Stimulated activated CD4-positive, alpha-beta T cell treated with anti-CD3 and anti-CD28 coated beads, Interleukin-2, amount 100 ng/mL, for 48 hours (primary cell): ENCODE measurements at regions not wholly inside any gene's neighbourhood (a gene's known extent, or its start where the extent isn't known, plus 50 kb on each side); places are given as distances from the start of the nearest gene placed in this dataset.

Experiments
- DNase-seq, 2 donors: peaks; one replicate each; pipeline ENCODE4 v3.0.0-alpha.2; 2020

DNA sequence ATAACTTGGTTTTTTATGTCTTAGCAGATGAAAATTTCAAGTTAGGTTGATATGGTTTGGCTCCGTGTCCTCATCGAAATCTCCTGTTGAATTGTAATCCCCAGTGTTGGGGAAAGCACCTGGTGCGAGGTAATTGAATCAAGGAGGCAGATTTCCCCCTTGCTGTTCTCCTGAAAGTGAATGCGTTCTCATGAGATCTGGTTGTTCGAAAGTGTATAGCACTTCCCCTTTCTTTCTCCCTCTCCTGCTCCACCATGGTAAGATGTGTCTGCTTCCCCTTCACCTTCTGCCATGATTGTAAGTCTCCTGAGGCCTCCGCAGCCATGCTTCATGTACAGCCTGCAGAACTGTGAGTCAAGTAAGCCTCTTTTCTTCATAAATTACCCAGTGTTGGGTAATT is 242.1 kb upstream of the TNP1 start:
- DNase-seq = no peak

DNA sequence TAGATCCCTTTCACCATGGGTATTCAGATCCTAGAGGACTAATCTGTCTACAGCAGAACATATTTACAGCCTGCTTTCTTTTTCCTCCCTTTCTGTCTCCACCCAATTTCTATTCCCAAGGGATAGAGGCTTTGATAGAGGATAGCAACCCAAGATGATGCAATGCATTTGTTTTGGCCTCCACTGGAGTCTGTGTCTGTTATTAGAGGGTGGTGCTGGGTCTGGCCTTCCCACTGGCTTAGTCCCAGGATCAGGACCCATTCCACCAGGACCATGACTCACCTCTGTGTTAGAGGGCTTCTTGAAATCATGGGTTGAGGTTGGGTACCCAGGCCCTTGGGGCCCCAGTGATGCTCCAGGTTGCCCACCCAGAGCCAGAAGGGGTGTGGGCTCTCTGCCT is 239.7 kb upstream of the TNP1 start:
- DNase-seq = no peak

DNA sequence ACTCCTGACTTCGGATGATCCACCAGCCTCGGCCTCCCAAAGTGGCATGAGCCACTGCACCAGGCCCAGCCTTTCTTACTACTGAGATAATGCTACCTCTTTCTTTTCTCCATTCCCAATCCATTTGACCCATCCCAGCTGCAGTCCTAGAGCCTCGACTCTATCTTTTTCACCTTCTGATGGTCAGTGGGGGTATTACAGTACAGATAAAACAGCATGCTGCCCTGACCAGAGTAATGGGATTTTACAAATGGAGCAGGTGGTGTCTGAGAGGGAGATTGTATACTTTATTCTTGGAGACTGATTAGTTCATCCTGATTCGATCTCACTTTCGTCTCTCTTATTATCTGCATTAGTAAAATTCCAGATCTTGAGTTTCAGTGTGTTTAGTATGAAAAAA is 238.6 kb upstream of the TNP1 start:
- no peak for DNase-seq

DNA sequence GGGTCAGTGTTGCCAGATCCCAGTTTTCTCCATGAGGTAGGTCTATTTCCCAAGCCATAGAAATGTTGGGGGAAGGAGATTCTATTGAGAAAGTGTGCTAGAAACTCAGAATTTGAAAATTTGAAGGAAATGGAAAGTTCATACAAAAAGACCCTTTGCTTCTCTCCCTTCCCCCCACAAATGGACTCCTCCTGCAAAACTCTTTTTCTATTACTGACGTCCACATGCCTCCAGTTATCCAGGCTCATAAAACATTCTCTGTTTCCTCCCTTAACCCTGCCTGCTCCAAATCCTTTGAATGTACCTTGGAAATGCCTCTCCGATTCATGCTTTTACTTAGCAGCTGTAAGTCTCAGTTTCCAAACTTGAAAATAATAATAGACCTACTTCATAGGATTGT is 237.5 kb upstream of the TNP1 start:
- no peak for DNase-seq

DNA sequence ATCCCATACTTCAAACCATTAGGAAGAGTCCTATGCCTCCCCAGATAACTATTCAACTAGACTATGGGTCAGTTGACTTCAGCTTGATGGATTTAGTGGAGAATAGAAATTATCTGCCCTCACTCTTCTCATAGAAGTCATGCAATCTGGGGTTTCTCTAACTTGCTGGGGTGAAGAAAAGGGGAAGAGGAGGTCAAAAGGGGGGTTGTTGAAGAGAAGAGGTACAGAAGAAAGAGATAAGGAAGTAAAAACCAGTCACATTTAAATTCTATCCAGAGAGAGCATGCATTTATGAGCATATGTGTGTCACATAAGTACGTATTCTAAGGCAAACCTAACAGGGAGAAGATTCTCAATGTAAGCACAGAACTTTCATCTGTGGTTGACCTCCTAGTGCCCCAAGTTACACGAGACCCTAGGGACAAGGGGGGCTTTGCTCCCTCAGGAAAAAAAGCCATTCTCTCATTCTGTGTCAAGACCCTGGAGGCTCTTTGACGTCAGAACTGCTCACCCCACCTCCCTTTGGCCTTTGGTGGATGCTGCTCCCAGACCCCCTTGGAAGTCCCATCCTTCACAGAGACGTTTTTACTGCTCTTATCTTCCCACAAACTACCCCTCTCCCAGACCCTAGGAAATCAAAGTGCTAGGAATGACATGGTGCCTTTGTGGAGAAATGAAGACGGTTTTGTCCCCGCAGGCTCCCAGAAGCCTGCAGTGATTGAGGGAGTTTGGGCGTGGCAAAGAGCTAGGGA is 236.8 kb upstream of the TNP1 start:
- DNase-seq = no peak

DNA sequence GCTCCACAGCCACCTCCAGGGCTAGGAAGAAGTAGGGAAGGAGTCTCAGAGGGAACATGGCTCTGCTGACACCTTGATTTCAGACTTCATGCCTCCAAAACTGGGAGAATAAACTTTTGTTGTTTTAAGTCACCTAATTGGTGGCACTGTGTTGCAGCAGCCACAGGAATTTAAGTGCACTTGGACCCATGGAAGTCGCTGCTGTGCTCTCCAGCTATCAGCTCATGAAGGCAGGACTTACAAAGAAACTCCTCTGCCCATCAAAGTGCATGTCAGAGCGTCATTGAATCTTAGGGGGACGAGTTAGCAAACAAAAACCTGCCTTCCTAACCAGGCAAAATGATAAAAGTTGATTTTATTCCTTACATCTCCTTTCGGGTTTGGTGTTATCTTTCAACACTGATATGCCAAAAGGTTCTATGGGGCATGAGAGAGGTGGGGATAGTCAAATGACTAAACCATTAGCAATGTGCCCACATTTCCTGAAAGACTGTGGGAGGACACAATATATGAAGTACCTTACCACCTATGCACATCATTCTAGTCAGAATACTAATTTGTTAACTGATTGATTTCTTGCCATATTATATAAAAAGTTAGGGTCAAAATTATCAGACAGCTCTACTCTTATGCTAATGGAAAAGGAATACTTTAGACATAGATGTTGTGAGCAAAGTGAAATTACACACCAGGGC is 235.8 kb upstream of the TNP1 start:
- no peak for DNase-seq

DNA sequence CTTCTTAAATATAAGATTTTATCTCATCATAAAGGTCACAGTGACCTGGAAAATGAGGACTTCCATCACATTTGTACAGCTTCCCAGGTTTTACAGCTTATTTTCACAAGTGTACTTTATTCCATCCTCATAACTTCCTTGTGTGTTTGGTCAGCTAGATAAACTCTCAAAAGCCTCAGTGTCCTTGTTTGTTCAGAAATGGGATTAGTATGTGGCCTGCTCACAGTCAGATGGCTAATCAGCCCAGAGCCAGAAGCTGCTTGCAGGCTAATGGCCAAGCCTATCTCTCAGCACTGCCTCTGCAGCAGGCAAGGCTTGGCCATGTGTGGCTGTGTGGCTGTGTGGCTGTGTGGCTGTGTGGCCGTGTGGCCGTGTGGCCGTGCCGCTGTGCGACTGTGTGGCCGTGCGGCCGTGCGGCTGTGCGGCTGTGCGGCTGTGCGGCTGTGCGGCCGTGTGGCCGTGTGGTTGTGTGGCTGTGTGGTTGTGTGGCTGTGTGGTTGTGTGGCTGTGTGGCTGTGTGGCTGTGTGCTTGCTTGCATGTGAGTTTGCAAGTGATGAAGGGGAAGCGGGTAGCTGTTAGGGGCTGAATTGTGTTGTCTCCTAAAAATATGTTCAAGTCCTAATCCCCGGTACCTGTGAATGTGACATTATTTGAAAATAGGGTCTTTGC is 233.0 kb upstream of the TNP1 start:
- no peak for DNase-seq

DNA sequence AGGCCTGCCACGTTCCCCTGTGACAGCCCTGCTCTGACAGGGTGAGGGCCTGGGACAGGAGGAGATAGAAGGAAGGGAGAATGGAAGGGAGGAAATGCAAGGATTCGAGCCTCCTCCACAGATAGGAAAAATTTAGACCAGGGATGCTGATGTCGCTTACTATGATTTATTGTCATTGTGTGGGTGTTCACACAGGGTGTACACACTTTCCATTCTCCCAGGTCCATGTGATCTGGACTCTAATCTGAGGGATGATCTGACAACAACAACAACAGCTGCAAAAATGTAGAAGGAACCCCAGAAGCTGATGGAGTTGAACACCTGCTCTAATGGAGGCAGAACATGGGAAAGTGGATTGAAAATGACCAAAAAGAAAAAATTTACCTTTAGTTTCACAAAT is 231.7 kb upstream of the TNP1 start:
- DNase-seq = no peak

DNA sequence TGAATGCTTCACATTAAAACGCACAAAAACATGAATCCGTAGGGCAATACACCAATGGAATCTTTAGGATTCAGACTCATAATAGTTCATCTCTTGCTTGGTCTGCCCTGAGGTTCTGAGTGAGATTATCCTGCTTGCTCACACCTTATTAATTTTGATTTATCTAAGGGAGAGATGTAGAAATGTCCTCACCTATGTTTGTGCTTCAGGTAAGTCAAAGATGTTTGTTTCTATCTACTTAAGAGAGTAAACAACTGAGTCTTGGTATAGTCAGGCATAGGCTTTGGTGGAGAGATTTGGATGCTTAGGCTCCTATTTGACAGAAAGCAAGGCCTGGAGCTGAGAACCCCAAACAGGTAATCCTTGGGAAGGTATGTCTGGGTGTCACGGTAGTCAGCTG is 231.0 kb upstream of the TNP1 start:
- no peak for DNase-seq

DNA sequence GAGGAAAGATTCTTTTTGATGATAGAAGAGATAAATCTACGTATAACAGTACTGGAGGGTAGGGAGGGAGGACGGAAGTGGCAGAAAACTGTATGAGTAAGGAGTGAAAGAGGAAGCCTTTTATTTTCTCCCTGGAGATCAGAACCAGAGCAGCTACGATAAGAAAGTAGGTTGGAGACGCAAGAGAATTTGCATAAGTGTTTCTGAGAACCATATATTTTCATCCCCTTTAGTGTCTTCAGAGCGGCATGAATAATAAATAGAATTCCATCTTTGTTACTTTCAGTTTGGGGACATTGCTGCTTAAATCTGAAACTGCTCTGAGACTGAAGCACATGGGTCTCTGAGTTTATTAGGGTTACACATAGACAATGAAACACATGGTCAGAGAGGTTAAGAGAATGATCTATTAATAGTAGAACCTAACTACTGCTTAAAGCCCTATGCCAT is 230.2 kb upstream of the TNP1 start:
- DNase-seq = no peak

DNA sequence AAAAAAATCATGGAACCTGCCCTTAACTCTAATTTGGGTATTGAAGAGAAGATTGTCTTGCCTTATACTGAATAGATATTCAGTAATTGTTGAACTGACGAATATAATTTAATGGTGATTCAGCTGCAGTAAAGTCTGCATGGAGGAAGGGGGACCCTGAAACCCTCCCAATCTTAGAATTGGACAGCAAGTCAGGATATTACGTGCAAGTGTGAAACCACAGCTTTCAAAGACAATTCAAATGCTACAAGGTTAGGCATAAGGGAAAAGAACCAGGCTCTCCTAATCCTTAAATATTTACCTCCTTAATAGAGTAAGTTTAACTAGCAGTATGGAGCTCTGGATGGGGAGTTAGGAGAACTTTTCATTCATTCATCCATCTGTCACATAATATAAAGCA is 226.9 kb upstream of the TNP1 start:
- DNase-seq = no peak

DNA sequence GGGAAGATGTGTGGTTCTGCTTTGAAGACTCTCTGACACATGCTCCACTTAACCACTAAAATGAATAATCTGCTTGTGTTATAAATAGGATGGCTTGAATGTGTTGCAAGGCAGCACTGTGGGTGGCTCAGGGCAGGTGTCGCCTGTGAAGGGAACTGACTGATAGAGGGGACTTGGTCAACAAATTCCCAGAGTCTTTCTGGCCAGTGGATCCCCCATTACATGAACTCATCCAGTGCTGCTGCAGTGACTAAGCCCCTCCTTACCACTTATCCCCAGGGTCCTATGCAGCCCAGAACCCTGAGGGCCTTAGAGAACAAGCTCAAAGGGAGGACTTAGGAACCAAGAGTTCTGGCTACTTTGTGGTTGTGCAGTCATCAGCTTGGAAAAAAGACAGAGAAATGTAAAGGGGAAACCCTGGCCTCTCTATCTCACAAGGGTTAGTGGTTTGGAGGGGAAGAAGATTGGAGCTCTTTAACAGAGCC is 226.2 kb upstream of the TNP1 start:
- DNase-seq = no peak

DNA sequence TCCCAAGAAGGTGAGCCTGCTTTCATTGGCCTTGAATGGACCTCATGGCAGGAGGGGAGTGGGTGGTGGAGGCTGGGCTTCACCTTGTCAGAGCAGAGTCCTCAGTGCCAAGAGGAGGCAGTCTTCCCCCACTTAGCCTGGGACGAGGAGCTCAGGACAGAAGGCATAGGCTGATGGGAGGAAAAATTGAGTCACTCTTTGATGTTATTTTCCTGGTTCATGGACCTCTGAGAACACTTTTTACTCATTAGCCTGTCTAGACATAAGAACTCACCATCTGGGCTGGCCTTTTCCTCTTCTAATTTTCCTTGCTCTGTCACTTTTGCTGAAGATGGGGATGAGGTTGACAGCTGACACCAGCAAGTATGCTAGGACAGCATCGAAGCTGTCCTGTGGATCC is 225.7 kb upstream of the TNP1 start:
- no peak for DNase-seq

DNA sequence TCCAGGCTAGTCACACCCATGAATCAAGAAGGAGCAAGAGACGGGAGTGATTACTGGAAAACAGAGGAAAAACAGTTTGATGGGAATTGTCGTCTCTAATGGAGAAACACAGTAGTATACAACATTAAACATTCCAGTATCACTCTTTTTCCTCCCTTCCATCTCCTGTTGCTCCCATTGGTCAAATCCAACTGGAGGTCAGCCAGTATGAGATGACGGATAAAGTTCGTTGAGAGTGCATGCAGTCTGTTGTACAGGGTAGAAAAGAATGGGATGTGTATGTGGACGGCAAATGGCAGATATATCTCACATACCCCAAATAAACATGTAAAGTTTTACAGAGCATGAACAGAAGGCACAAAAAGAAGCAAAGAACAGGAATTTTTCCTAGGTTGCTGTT is 221.9 kb upstream of the TNP1 start:
- DNase-seq = no peak

DNA sequence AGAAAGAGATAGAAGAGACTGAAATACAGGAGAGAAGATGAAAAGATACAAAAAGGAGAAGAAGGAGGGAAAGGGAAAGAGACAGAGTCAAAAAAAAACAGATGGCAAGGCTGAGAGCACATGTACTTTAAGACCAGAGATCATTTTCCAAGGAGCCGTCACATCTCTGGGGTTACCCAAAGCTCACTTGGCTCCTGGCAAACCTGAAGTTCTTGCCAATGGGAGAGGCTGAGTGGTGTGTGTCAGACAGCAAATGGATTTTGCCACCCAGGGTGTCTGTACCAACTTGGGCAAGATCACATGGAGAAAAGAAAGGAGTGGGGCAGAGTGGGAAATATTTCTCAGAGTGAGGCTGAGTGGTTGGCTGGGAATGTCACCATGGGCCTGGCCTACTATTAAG is 219.3 kb upstream of the TNP1 start:
- no peak for DNase-seq

DNA sequence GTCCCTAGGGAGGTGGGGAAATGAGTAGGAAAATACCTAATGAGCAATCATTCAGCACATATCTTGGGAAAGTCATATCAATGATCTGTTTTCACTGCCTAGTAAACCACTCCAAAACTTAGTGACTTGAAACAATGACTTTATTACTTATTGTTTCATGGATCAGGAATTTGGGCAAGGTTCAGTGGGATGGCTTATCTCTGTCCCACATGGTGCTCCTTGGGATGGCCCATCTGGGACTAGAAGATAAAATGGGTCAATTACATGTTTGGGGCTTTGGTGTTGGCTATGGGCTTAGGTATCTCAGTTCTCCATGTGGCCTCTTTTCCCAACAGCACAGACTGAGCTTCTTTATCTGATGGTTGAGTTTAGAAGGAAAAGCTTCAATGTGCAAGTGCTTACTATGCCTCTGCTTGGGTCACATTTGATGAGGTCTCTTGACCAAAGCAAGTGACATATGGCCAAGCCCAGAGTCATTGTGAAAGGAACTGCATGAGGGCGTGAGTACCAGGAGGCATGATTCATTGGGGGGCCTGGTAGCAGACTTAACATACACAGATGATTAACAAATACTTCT is 218.1 kb upstream of the TNP1 start:
- no peak for DNase-seq

DNA sequence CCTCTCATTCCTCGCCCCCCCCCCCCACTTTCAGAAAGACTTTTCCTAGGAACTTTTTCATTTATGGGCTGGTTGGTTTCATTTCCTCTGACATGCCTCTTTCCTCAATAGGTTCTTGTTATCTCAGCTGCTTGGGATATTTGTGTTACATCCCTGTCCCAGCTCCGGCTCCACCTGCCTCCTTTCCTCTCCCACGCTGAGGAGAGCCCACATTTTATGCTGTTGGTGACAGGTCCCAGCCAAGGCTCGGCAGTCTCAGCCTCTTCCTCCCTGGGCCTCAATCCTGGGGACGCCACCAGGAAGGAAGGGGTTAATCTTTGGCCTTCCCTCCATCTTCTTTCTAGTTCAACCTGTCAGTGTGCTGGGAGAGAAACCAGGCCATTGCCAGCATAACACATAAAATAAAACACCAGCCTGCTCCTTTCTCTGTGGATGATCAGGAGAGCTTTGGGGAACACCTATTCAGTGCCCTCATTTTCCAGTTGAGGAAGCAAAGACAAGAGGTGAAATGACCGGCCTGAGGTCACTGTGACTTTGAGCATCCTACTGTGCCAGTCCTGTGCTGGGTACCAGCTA is 216.9 kb upstream of the TNP1 start:
- DNase-seq = no peak

DNA sequence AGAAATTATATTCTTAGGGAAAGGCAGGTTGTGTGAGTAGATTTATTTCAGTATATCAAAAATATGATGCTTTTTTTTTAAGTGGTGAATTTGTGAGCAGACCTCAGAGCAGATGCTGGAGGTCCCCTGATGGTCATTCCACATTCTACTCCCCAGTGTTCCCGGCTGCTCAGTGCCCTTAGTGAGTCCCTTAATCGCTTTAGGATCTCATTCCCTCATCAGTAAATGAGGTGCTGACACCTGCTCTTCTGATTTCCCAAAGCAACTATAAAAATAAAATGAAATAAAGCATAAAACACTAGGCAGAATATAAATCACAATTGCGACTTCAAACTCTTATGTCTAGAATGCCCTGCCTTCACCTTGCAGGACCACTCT is 216.2 kb upstream of the TNP1 start:
- DNase-seq = no peak

DNA sequence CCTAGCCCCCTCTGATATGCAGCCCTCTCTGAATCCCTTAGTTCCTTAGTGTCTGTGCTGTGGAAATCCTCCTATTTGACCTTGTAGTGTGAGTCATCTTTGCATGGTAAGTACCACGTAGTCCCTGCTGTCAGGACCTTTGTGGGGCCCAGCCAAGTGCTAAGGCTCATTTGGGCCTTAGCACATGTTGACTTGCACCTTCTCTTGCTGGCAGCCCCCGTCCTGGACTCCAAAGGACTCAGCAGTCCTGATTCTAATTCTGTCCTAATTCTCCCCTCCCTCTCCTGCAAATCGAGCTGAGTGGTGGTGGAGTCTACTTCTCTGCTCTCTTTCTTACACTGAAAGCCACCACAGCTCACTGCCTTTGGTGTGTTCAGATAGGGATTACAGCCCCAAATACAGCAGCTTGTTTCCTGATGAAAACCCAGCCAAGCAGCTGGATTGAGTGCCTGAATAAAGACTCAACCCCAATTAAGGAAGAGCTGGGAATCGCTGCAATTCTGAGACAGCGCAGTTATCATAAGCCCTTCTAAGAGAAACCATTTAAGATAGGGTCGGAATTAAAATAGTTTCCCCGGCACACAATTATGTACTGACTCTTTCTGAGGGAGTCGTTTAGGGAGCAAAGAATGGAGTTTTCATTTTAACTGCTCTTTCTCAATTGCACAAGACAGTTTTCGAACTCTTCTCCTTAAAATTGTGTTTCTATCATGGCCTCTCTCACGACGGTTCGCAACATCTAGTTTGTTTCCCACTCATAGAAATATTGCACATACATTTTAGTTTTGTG is 215.6 kb upstream of the TNP1 start:
- DNase-seq = no peak

DNA sequence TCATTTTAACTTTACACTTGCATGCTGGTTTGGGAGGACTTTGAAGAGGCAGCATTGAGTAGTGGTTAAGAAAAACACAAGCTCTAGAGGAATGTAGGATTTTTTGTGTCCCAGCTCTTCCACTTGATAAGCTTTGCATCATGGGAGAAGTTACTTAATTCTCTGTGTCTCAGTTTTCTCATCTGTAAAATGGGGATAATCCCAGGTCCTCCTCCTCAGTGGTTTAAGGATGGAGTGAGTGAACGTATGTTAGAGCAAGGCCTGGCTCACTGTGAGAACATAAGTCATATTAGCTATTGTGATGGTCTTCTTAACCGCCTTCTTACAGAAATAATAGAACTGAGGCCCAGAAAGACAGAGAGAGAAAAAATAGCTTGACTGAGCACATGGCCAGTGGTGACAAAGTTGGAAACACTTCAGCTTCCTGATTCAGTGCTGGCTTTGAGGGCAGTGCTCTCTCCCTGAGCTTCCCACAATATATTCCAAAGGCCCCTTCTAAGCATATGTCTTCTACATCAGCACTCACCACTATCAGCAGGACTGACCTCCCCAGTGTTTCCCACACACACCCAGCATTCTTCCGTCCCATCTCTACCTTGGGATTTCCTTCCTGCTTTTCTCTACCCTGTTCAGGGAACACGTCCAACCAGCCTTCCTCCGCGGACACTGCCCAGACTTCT is 214.9 kb upstream of the TNP1 start:
- DNase-seq = no peak

DNA sequence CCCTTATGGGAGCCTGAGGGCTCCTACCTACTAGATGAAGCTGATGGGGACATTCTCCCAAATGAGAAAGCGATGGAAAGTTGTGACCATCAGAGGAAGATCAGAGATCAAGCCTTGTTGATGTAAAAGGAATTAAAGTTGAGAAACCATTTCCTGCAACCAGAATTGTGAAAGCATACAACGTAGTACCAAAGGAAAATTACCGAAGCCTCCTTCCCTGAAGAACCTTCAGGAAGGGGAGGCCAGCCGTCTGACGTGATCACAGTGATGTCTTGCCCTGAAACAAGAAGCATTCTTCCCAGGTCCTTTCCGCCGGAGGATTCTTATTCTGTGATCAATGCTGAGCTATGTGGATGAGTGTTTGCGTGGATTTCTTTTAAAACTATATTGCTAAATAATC is 211.6 kb upstream of the TNP1 start:
- no peak for DNase-seq

DNA sequence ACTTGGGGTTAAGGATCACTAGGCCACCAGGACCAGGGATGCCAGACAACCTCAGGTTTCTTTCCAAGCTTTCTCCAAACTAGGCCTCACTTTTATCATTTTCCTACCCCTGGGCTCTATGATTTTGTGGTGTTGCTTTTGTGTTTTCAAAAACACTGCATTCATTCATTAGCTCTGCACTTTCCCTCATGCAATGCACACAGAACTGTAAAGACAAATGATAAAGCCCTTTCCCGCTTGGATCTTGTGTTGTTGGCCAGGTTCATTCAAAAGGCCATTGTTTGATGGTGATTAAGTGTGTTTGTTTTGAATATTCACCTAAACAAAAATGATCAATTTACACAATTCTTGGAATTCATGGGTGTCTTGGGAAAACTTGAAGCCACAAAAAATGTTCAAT is 210.7 kb upstream of the TNP1 start:
- DNase-seq = no peak
